HG03095 (cell line): ENCODE measurements at regions not wholly inside any gene's neighbourhood (a gene's known extent, or its start where the extent isn't known, plus 50 kb on each side); places are given as distances from the start of the nearest gene placed in this dataset.

ENCODE experiments used
- ATAC-seq: cut with Tn5 transposase; IDR thresholded peaks from one replicate; pipeline ENCODE4 v1.9.1; 2021; ENCODE audit warnings: moderate library complexity; ENCODE audit not compliant: unreplicated experiment

- ATAC-seq: no peak
These were observed 86.1 kb upstream of the ARHGAP20 start for GRCh38 chr11:110798201-110798900.

- peak; percentile 91 for ATAC-seq
These were observed 85.2 kb upstream of the ARHGAP20 start for GRCh38 chr11:110797453-110797852.

- ATAC-seq: no peak
These were observed 82.9 kb upstream of the ARHGAP20 start for GRCh38 chr11:110795112-110795624.

- no peak for ATAC-seq
These were observed 81.3 kb upstream of the ARHGAP20 start for GRCh38 chr11:110793556-110793955.

GRCh38 chr11:110791621-110792020 is 79.4 kb upstream of the ARHGAP20 start:
- ATAC-seq: no peak

GRCh38 chr11:110787680-110788079 is 75.4 kb upstream of the ARHGAP20 start:
- no peak for ATAC-seq

- no peak for ATAC-seq
These were observed 74.1 kb upstream of the ARHGAP20 start for GRCh38 chr11:110786226-110786902.

GRCh38 chr11:110785398-110785797 is 73.2 kb upstream of the ARHGAP20 start:
- no peak for ATAC-seq

GRCh38 chr11:110782616-110783015 is 70.4 kb upstream of the ARHGAP20 start:
- no peak for ATAC-seq

- ATAC-seq: no peak
These were observed 66.9 kb upstream of the ARHGAP20 start for GRCh38 chr11:110779108-110779507.

GRCh38 chr11:110778343-110778742 is 66.1 kb upstream of the ARHGAP20 start:
- no peak for ATAC-seq

- ATAC-seq: no peak
These were observed 65.5 kb upstream of the ARHGAP20 start for GRCh38 chr11:110777775-110778174.

GRCh38 chr11:110776081-110776480 is 63.8 kb upstream of the ARHGAP20 start:
- no peak for ATAC-seq

GRCh38 chr11:110774138-110775014 is 62.1 kb upstream of the ARHGAP20 start:
- no peak for ATAC-seq

- ATAC-seq: no peak
These were observed 61.2 kb upstream of the ARHGAP20 start for GRCh38 chr11:110773442-110773841.

- ATAC-seq: no peak
These were observed 60.6 kb upstream of the ARHGAP20 start for GRCh38 chr11:110772863-110773262.

GRCh38 chr11:110766316-110766715 is 54.1 kb upstream of the ARHGAP20 start:
- no peak for ATAC-seq

GRCh38 chr11:110764485-110764884 is 52.2 kb upstream of the ARHGAP20 start:
- no peak for ATAC-seq

- ATAC-seq: no peak
These were observed 51.2 kb upstream of the ARHGAP20 start for GRCh38 chr11:110763249-110764011.

GRCh38 chr11:110762590-110762989 is 50.4 kb upstream of the ARHGAP20 start:
- ATAC-seq: no peak
